Femur (tissue), 1 donor: ENCODE measurements at regions not wholly inside any gene's neighbourhood (a gene's known extent, or its start where the extent isn't known, plus 50 kb on each side); places are given as distances from the start of the nearest gene placed in this dataset.
"Not testable (repeated sequence)": the region's sequence is repeated elsewhere in the genome, so short reads cannot be mapped to it uniquely, and the experiment has no call there.

Source experiments
- DNase-seq: peaks from one replicate; pipeline ENCODE4 v3.0.0-alpha.2; 2017

DNA sequence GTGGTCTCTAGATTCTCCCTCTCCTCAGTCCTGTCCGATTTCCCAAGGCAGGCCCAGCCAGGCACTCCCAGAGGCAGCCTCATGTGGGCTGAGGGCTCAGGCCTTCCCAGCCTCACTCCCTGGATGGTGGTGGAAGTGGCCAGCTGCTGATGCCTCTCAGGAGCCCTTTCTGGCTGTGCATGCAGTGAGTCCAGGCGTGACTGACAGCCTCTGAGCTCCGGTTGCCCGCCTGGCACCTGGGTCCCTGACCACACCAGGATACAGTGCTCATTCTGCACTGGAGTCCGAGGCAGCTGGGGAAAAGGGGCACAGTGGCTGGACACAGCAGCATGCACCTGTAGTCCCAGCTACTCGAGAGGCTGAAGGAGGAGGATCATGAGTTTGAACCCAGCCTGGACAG, 132.6 kb downstream of the CUL2 start:
- no peak for DNase-seq

- DNase-seq = no peak
Measured at GRCh38 chr10:34956756-34957155, 133.4 kb downstream of the CUL2 start.

- DNase-seq = no peak
Measured at GRCh38 chr10:34955391-34955790, 134.8 kb downstream of the CUL2 start.

GRCh38 chr10:34954142-34954541, 136.0 kb downstream of the CUL2 start:
- DNase-seq = no peak

DNA sequence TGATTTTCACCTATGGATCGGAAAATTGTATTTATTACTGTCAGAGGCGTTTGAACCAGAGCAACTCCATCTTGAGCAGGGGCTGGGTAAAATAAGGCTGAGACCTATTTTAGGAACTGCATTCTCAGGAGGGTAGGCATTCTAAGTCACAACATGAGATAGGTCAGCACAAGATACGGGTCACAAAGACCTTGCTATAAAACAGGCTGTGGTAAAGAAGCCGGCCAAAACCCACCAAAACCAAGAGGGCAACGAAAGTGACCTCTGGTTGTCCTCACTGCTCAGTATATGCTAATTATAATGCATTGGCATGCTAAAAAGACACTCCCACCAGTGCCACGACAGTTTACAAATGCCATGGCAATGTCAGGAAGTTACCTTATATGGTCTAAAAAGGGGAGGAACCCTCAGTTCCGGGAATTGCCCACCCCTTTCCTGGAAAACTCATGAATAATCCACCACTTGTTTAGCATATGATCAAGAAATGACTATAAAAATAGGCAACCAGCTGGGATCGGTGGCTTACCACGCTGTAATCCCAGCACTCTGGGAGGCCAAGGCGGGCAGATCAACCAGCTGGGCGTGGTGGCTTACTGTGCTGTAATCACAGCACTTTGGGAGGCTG, 136.3 kb upstream of the PARD3 start:
- DNase-seq = peak; percentile 70

DNA sequence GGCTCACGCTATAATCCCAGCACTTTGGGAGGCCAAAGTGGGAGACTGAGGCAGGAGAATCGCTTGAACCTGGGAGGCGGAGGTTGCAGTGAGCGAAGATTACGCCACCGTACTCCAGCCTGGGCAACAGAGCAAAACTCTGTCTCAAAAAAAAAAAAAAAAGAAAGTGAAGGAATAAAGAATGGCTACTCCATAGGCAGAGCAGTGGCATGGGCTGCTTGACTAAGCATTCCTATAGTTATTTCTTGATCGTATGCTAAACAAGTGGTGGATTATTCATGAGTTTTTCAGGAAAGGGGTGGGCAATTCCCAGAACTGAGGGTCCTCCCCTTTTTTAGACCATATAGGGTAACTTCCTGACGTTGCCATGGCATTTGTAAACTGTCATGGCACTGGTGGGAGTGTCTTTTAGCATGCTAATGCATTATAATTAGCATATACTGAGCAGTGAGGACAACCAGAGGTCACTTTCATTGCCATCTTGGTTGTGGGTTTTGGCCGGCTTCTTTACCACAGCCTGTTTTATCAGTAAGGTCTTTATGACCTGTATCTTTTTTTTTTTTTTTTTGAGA, 130.9 kb upstream of the PARD3 start:
- not testable (repeated sequence) for DNase-seq

DNA sequence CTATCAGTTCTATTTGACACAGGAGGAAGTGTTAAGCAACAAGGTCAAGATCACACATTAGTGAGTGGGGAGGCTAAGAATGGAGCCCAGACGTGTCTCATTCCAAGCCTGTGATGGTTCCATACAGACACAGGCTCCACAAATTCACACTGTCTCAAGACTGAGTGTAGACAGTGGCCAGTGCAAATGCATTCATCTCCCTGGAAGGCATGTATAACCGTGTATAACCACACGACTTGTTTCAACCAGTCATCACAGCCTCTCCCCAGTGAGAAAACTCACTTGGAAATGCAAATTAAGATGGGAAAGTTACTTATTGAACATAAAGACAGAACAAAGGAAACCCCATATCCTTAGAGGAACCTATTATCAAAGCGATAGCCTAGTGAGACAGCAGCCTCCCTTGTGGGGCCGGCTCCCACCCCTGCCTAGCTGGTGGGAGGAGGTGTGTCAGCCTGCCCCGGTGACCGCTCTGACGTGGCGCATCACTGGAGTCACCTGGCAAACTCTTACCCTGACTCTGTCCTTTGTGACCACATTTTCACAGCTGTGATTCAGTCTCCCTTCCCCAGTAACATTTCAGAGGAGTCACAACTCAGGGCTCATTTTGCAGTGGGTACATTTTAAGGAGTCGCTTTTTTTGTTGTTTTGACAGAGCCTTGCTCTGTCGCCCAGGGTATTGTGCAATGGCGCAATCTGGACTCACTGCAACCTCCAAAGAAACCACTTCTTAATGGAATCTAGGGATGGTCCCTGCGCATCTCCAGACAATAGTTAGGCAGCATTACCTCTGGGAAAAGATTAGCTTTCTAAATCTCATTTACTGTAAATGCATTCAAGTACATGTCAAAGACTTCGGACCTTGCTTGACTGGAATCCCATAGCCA, 126.6 kb upstream of the PARD3 start:
- no peak for DNase-seq

GRCh38 chr10:34940436-34940835, 125.3 kb upstream of the PARD3 start:
- no peak for DNase-seq

- DNase-seq = no peak
Measured at GRCh38 chr10:34938399-34938670, 123.2 kb upstream of the PARD3 start.

DNA sequence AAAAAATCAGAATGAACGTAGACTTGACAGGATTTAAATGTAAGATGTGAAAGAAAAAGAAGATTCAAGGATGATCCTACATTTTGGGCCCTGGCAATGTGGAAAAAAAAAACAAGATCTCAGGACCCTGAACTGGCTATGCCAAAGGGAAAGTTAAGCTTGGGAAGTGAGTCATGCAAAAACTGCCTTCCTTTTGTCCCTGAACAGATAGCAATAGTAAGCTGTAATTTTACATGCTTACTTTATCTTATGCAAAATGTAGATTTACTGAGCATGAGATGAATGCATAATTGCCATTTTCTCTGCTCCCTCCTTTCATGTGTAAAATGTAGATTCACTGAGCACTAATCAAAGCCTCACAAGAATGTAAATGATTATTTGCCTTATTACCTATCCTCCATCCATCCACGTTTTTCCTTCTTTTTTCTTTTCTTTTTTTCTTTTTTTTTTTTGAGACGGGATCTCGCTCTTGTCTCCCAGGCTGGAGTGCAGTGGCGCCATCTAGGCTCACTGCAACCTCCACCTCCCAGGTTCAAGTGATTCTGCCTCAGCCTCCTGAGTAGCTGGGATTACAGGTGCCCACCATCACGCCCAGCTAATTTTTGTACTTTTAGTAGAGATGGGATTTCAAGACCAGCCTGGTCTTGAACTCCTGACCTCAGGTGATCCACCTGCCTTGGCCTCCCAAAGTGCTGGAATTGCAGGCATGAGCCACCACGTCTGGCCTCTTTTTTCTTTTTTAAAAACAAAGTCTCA, 122.7 kb upstream of the PARD3 start:
- DNase-seq = not testable (repeated sequence)

DNA sequence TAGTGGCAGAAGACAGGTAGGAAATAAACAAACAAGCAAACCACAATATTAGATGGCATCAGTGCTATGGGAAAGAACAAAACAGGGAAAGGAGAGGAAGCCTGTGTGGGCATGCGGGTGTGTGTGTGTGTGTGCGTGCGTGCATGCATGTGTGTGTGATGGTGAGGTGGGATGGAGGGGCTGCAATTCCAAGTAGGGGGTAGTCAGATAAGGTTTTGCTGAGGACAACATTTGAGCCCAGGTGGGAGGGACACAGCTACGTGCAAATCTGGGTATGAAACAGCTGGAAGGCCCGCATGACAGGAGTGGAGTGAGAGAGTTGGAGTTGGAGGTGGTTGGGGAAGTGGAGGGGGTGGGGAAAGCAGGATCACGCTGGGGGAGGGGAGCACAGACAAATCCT, 121.0 kb upstream of the PARD3 start:
- DNase-seq = no peak

DNA sequence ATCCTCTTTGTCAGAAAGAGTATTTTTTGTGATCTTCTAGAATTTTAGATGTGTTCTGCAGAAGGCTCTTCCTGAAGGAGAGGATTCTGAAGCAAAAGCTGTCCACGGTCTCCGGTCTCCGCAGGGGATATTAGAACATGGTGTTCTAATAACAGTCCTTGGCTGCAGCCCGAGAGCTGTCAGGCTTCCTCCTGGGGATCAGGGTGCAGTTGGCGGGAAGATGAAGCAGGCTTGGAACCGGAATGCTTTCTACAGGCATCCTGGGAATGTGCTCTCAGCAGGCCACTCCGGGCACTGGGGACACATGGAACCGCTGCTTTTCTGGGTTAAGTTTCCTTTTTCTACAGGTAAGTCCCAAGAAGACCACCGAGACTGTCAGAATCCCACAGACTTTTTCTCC, 118.6 kb upstream of the PARD3 start:
- DNase-seq = no peak

DNA sequence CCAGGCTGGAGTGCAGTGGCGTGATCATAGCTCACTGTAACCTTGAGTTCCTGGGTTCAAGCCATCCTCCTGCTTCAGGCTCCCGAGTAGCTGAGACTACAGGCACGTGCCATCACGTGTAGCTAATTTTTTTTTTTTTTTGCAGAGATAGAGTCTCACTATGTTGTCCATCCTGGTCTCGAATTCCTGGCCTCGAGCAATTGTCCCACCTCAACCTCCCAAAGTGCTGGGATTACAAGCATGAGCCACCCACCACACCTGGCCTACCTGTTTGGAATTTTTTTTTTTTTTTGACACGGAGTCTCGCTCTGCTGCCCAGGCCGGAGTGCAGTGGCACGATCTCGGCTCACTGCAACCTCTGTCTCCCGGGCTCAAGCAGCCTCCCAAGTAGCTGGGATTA, 117.1 kb upstream of the PARD3 start:
- no peak for DNase-seq

GRCh38 chr10:34931216-34931615, 116.1 kb upstream of the PARD3 start:
- DNase-seq = no peak

DNA sequence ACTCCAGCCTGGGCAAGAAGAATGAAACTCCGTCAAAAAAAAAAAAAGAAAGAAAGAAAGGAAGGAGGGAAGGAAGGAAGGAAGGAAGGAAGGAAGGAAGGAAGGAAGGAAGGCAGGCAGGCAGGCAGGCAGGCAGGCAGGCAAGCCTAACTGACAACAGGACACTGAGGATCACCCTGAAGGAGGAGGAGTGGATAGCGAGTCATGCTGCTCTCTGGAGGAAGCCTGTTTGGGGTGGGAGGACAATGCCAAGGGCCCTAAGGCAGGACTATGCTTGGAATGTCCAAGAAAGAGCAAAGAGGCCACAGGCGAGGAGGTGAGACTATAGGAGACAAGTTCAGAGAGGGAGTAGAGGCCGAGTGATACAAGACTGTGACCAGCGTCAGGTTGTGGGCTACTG, 107.0 kb upstream of the PARD3 start:
- no peak for DNase-seq

- DNase-seq = no peak
Measured at GRCh38 chr10:34920578-34920977, 105.5 kb upstream of the PARD3 start.

GRCh38 chr10:34918776-34919315, 103.8 kb upstream of the PARD3 start:
- no peak for DNase-seq

DNA sequence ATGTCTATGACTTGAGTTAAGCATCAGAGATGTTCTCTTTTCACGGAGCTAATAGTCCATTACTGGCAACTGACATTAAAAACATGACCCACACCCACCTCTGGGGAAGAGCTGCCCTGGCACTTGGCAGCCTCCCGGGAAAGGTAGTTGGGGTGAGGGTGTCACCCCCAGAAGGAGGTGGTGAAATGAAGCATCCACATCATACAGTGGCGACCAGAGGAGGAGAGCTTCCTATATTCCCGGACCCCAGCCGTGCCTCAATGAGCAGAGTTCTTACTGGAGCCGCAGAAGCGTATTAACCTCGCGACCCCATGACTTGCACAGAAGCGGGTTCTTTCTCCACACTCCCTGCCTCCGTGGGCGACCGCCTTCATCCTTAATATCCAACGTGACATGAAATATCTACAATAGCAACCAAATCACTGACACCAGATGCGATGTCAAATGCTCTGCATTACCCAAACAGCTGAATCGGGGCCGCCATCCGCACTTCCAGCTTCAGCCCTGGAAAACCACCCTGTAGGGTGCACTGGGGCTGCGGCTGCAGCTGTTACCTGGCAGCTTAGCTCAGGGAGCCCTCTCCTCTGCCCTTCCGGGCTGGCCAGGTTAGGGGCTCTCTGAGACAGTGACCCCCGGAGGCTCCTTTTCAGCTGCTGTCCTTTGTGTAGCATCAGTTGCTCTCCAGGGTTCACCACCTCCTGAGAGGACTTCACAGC, 103.1 kb upstream of the PARD3 start:
- no peak for DNase-seq

DNA sequence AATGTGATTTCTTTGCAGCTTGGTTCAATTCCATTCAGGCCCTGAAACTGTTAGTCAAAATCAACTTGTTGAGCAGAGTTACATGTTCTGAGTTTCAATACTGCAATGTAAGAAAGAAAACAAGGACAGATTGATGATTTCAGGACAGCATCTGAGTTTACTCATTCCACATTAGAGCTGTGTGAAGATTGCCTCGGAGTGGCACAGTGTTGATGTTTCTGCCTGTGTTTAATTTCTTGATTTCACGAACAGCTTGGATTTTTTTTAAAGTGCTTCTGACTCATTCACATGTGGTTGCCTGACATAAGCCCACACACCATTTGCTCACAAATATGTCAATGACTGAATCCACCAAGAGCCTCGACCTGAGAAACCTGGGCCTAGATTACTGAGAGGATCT, 101.2 kb upstream of the PARD3 start:
- no peak for DNase-seq

DNA sequence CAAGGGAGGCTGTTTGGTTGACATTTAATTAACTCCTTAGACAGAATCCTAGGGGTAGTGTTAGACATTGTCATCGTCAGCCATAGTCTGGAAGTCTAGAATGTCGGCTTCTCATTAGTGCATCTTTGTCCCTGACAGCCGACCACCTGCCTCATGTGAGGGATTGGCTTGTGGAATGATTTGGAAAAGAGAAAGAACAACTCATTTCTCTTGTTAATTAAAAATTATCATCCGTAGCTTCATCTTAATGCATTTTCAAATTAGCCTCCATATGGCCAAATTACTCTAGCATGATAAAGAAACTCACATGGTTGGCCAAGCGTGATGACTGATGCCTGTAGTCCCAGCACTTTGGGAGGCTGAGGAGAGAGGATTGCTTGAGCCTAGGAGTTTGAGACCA, 97.7 kb upstream of the PARD3 start:
- no peak for DNase-seq

- DNase-seq = no peak
Measured at GRCh38 chr10:34911661-34912205, 96.6 kb upstream of the PARD3 start.

DNA sequence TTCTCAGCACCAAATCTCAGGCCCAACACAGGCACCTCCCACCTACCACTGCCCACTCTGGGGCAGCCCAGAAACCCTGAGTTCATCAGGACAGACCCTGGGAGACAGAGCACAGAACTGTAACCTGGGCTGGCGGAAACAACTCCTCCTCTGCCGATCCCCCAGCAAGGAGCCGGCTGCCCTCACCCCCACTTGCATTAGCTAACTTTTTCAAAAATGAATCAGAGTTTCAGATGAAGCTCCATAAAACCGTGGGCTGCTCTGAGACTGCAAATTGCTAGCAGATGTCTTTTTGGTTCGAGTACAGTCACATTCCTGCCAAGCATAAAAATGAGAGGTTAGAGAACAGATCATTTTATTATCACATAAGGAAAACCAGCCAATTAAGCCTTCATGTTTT, 93.4 kb upstream of the PARD3 start:
- DNase-seq = peak; percentile 42
